ENCODE measurements at regions not wholly inside any gene's neighbourhood (a gene's known extent, or its start where the extent isn't known, plus 50 kb on each side); places are given as distances from the start of the nearest gene placed in this dataset.
A peak's percentile ranks its signal among the peaks of the same experiment; 100 is the strongest.
"Not testable (repeated sequence)": the region's sequence is repeated elsewhere in the genome, so short reads cannot be mapped to it uniquely, and the experiment has no call there.

DNA sequence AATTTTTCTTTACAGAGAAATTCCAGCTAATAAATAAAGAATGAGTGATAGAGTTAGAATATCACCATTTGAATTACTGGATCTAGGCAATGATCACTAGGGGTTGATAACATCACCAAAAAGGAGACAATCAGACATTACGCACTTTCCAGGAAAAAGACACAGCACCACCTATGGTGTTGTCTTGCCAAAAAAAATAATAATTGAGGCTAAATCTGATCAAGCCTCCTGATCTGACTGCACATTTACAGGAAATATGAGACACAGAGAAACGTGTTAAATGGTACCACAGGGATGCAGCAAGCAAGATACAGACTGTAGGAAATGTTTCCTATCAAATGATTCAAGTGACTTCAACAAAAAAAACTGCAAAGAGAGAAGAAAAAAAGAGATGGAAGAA, 92.8 kb downstream of the EOMES start:
- DNase-seq, result no peak

- DNase-seq, result no peak
Measured at GRCh38 chr3:27628026-27628750, 93.9 kb downstream of the EOMES start.

- no peak for DNase-seq
Measured at GRCh38 chr3:27626596-27627118, 95.5 kb downstream of the EOMES start.

- peak; percentile 6 for DNase-seq
Measured at GRCh38 chr3:27625864-27626263, 96.3 kb downstream of the EOMES start.

DNA sequence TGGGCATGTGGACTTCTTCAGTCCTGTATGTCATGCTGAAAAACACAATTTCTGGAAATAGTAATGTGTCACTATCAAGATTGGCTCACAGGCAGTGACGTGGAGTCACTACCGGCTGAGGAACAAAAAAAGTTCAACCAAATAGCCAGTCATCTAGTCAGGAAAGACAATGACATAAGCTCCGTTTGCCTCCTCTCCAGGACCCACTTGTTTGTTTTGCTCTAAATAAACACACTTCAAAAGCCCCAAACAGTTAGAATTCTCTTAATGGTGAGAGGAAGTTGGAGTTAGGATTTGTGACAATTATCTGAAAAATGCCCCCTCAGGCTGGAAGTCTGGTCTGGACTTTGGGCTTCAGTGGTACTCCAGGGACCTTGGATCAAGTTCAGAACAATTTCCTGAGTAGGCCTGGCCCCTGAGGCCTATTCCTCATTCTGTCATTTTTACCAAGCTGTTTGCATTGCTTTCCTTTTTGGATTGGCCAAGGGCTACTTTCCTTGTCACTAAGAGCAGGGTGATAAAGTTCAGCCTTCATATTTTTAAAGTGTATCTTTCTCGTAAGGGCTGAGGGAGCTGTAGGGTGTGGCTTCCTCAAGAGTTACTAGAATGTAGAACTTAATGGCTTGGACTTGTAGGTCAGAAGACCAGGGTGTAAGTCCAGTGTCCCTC, 98.9 kb downstream of the EOMES start:
- DNase-seq, result no peak

DNA sequence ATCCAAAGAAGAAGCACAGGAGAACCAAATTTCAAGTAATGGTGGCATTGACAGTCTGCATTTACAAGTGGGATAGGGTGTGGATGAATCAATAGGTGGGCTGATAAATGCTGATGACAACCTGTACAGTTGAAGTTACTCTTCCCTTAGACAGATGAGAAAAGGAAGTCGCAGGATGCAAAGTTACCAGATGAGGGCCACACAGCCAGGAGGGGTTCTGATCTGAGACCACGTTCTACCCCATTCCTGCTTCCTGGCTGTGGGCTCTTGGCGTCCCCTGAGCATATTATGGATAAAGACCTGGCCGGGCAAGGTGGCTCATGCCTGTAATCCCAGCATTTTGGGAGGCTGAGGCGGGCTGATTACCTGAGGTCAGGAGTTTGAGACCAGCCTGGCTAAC, 104.6 kb downstream of the EOMES start:
- no peak for DNase-seq

GRCh38 chr3:27616031-27616430, 106.1 kb downstream of the EOMES start:
- no peak for DNase-seq

DNA sequence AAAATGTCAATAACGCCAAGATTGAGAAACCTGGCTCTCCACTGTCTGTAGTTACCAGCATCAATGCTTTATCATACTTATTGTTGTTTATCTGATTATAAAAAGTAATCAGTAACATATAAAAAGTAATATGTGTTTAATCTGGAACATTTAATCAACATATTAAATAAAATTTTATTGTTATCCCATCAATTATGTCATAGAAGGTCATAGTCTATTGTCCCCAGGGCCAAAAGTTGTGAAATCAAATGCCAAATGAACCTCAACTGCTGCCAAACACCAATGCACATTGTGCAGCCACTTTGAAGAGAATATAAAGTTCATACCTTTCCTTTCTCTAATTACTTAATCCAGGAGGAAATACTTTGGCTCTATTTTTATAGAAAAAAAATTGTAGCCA, 106.6 kb downstream of the EOMES start:
- DNase-seq, result no peak

DNA sequence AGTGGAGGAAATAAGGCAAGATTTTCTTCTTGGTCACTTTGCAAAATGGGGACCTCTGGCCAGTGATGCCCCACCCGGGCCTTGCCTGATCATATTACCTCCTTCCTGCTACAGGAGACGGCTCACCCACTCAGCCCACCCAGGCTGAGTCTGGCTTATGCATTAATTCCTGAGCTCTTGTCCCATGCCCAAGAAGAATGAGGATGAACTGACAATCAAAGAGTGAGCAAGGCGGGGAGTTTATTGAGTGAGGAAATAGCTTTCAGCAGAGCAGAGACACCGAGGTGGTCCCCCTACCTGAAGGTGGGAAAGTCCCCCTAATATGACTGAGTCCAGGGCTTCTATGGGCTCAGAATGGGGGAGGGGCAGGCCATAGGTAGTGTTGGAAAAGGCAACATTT, 107.5 kb downstream of the EOMES start:
- DNase-seq, result no peak

GRCh38 chr3:27613846-27614500, 108.2 kb downstream of the EOMES start:
- DNase-seq, result no peak

- DNase-seq, result no peak
Measured at GRCh38 chr3:27610800-27611525, 111.2 kb downstream of the EOMES start.

DNA sequence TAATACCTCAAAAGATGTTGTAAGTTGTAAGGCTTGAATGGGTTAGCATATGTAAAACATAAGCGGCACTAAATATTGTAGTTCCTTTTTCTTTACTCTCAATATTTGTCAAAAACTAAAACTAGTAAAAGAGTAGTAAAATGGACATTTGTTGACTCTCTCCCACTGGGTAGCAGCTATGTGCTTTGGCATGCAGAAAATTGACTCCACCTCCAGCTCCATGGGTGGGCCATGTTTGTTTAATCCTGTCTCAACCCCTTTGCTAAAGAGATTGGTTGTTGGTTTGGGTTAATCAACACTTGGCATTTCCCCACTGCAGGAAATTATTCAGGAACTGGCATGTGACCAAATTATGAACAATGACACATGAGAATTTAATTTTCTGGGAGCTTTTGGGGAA, 114.8 kb downstream of the EOMES start:
- no peak for DNase-seq

GRCh38 chr3:27606537-27606936, 115.6 kb downstream of the EOMES start:
- DNase-seq, result no peak

- DNase-seq, result not testable (repeated sequence)
Measured at GRCh38 chr3:27601311-27601710, 117.1 kb upstream of the SLC4A7 start.

GRCh38 chr3:27599741-27600140, 115.6 kb upstream of the SLC4A7 start:
- DNase-seq, result not testable (repeated sequence)

GRCh38 chr3:27596921-27597320, 112.7 kb upstream of the SLC4A7 start:
- no peak for DNase-seq

GRCh38 chr3:27596334-27596841, 112.2 kb upstream of the SLC4A7 start:
- DNase-seq, result peak; percentile 69

- DNase-seq, result peak; percentile 5
Measured at GRCh38 chr3:27594096-27594690, 110.0 kb upstream of the SLC4A7 start.

GRCh38 chr3:27593173-27593572, 109.0 kb upstream of the SLC4A7 start:
- no peak for DNase-seq

DNA sequence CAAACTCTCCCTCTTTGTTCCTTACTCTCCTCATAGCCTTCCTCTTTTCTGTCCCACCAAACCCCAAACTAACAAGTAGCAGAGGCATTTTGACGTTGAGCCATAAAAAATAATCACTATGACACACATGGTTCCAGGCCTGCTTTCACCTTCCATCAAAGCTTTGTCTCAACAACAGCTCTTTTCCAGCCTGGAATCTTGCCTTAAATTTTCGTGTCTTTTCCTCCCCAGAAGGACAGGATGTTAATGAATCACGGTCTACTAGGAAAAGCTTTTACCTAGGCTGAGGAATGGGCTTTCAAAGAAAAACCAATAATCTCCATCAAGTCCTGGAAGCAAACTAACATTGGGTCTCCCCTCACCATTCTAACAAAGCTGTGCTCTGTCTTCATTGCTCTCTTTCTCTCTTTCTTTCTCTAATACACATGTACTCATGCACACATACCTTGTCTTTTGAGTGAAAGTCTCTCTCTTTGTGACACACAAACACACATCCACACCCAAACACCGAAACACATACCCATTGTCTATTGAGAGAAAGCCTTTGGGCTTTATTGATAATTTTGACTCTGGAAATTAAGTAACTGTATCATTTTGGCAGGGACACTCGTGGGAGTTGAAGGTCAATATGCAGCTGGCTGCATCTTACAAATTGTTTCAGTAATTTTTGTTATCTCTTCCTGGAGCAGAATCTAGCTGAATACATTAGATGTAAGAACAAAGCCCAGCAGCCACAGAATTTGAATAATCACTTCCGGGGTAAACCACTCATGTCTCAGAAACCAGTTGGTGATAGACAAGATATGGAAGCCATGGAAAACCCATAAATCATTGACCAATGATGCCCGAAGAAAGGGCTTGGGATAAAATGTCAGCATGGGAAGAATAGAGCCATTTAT, 107.4 kb upstream of the SLC4A7 start:
- no peak for DNase-seq

Measured in DMS79 treated with DMSO at 0.1 percent for 48 hours (cell line).